Smooth muscle cell of the brain vasculature (primary cell): ENCODE measurements at regions not wholly inside any gene's neighbourhood (a gene's known extent, or its start where the extent isn't known, plus 50 kb on each side); places are given as distances from the start of the nearest gene placed in this dataset.

Experiments used
- DNase-seq: peaks from one replicate; pipeline ENCODE4 v3.0.0-alpha.2; 2012; ENCODE audit warnings: low read depth, low spot score

GRCh38 chr11:116643521-116643920 lies 129.3 kb downstream of the BUD13 start:
- no peak for DNase-seq

GRCh38 chr11:116642902-116643301 lies 129.9 kb downstream of the BUD13 start:
- no peak for DNase-seq

- no peak for DNase-seq
These were observed 130.3 kb downstream of the BUD13 start for GRCh38 chr11:116642481-116642880.

- DNase-seq, result no peak
These were observed 131.2 kb downstream of the BUD13 start for GRCh38 chr11:116641561-116642045.

- no peak for DNase-seq
These were observed 132.0 kb downstream of the BUD13 start for GRCh38 chr11:116640641-116641402.

- DNase-seq, result no peak
These were observed 134.3 kb downstream of the BUD13 start for GRCh38 chr11:116638463-116638862.

GRCh38 chr11:116637766-116638165 lies 135.0 kb downstream of the BUD13 start:
- DNase-seq, result no peak

GRCh38 chr11:116636341-116636929 lies 136.4 kb downstream of the BUD13 start:
- no peak for DNase-seq

- no peak for DNase-seq
These were observed 141.6 kb downstream of the BUD13 start for GRCh38 chr11:116631201-116631600.

- DNase-seq, result no peak
These were observed 154.3 kb downstream of the BUD13 start for GRCh38 chr11:116618461-116618860.

- no peak for DNase-seq
These were observed 157.4 kb downstream of the BUD13 start for GRCh38 chr11:116615211-116615865.

- DNase-seq, result no peak
These were observed 158.2 kb downstream of the BUD13 start for GRCh38 chr11:116614306-116615210.

GRCh38 chr11:116613206-116613875 lies 159.4 kb downstream of the BUD13 start:
- no peak for DNase-seq

GRCh38 chr11:116611998-116612620 lies 160.7 kb downstream of the BUD13 start:
- no peak for DNase-seq

- no peak for DNase-seq
These were observed 162.6 kb downstream of the BUD13 start for GRCh38 chr11:116610190-116610589.

GRCh38 chr11:116607027-116607426 lies 165.8 kb downstream of the BUD13 start:
- no peak for DNase-seq

GRCh38 chr11:116605543-116606459 lies 167.0 kb downstream of the BUD13 start:
- DNase-seq, result no peak

GRCh38 chr11:116603728-116604323 lies 169.0 kb downstream of the BUD13 start:
- DNase-seq, result no peak

- DNase-seq, result no peak
These were observed 170.2 kb downstream of the BUD13 start for GRCh38 chr11:116602637-116602942.
